ENCODE measurements at regions not wholly inside any gene's neighbourhood (a gene's known extent, or its start where the extent isn't known, plus 50 kb on each side); places are given as distances from the start of the nearest gene placed in this dataset.

- TF ChIP-seq SNAI2 (CRISPR knock-in tag; IDR thresholded peaks at IDR 0.05) (no peak), TCF4 (CRISPR knock-in tag; IDR thresholded peaks at IDR 0.05; ENCODE audit: borderline replicate concordance) (no peak), ZC3H10 (CRISPR knock-in tag; IDR thresholded peaks at IDR 0.05) (no peak), ZFP3 (CRISPR knock-in tag; IDR thresholded peaks at IDR 0.05) (no peak)
These were observed 199.6 kb upstream of the RGMB start for GRCh38 chr5:98573834-98574320.
